ENCODE measurements at regions not wholly inside any gene's neighbourhood (a gene's known extent, or its start where the extent isn't known, plus 50 kb on each side); places are given as distances from the start of the nearest gene placed in this dataset.

DNA sequence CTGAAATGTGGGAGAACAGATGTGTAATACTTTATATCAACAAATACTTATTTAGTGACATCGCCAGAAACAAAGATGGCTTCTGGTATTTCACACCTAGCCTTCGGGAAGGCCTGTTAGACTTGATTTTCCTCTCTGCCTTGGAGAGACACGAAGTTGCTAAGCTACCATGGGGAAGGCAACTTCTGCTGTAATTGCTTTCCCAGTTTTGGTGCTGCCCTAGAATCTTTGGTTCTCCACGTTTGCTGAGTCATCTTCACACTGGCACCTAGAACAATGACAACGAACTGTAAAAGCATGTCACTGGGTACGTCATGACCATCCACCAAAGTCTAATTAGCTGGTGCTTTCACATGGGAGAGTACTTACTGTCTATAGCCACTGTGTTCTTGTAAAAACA is 58.7 kb upstream of the ACTR3 start:
- H4K8ac ChIP-seq (ENCODE audit: low read depth, low read length), result no peak overlapping the region
- no peak overlapping the region for H4K12ac ChIP-seq (ENCODE audit: low read depth, low read length)
- H3K23ac ChIP-seq (ENCODE audit: low read length), result no peak overlapping the region
- H2AFZ ChIP-seq (ENCODE audit: insufficient read depth, low read length, poor library complexity), result peak overlapping the region; percentile 17
- H3K9me3 ChIP-seq (ENCODE audit: insufficient read depth, low read depth, low read length), result no peaks in the 10 kb centered on the region
- no peaks in the 10 kb centered on the region for H3K36me3 ChIP-seq (ENCODE audit: control insufficient read depth in 1 of 2, insufficient read depth in 2 of 2, low read length in 2 of 2)
- no peak overlapping the region for H4K91ac ChIP-seq (ENCODE audit: low read depth, low read length)
- no peak overlapping the region for H2AK5ac ChIP-seq (ENCODE audit: low read length)
- H3K18ac ChIP-seq (ENCODE audit: low read length), result no peak overlapping the region
- H3K4me2 ChIP-seq (ENCODE audit: low read length), result peak overlapping the region; percentile 15
- H3K79me1 ChIP-seq (ENCODE audit: low read length), result no peaks in the 10 kb centered on the region
- H3K79me2 ChIP-seq (ENCODE audit: control insufficient read depth, insufficient read depth, low read length, poor library complexity), result no peaks in the 10 kb centered on the region
- H3K14ac ChIP-seq (ENCODE audit: low read length), result no peak overlapping the region
- H3K27ac ChIP-seq (ENCODE audit: low read depth, low read length), result no peak overlapping the region
- H2BK5ac ChIP-seq (ENCODE audit: low read depth, low read length, poor library complexity), result no peak overlapping the region
- H2BK12ac ChIP-seq (ENCODE audit: low read length), result no peak overlapping the region
- no peak overlapping the region for H3K4me3 ChIP-seq (ENCODE audit: low read depth, low read length)
- H3K9ac ChIP-seq (ENCODE audit: low read length), result no peak overlapping the region
- WGBS (ENCODE audit: extremely low coverage, insufficient coverage, insufficient read length), result no CpG with 5 or more reads among the region's 6 CpGs
- no peak overlapping the region for H3K4ac ChIP-seq (ENCODE audit: low read depth, low read length)
- peak overlapping the region; percentile 1 for H2BK120ac ChIP-seq (ENCODE audit: insufficient read depth, low read length, poor library complexity)
- DNase-seq, result peak; percentile 97 to 99
- peaks cover 4 to 5% of the 10 kb centered on the region in 2 experiments for H3K4me1 ChIP-seq (ENCODE audit: control insufficient read depth in 1 of 2, insufficient read depth in 2 of 2, low read length in 2 of 2)
- H3K27me3 ChIP-seq (ENCODE audit: insufficient read depth, low read length), result no peaks in the 10 kb centered on the region

- H2BK12ac ChIP-seq (ENCODE audit: low read length), result no peak overlapping the region
- H3K4me3 ChIP-seq (ENCODE audit: low read depth, low read length), result no peak overlapping the region
- DNase-seq, result no peak
- H3K9ac ChIP-seq (ENCODE audit: low read length), result no peak overlapping the region
- no peak overlapping the region for H3K27ac ChIP-seq (ENCODE audit: low read depth, low read length)
- H2BK5ac ChIP-seq (ENCODE audit: low read depth, low read length, poor library complexity), result no peak overlapping the region
- H3K79me2 ChIP-seq (ENCODE audit: control insufficient read depth, insufficient read depth, low read length, poor library complexity), result no peaks in the 10 kb centered on the region
- H3K9me3 ChIP-seq (ENCODE audit: insufficient read depth, low read depth, low read length), result no peaks in the 10 kb centered on the region
- no peak overlapping the region for H3K23ac ChIP-seq (ENCODE audit: low read length)
- no peaks in the 10 kb centered on the region for H3K27me3 ChIP-seq (ENCODE audit: insufficient read depth, low read length)
- no peak overlapping the region for H2AFZ ChIP-seq (ENCODE audit: insufficient read depth, low read length, poor library complexity)
- H3K4me1 ChIP-seq (ENCODE audit: control insufficient read depth in 1 of 2, insufficient read depth in 2 of 2, low read length in 2 of 2), result peaks cover 4 to 5% of the 10 kb centered on the region in 2 experiments
- H4K8ac ChIP-seq (ENCODE audit: low read depth, low read length), result no peak overlapping the region
- no peak overlapping the region for H2AK5ac ChIP-seq (ENCODE audit: low read length)
- no peak overlapping the region for H3K18ac ChIP-seq (ENCODE audit: low read length)
- WGBS (ENCODE audit: extremely low coverage, insufficient coverage, insufficient read length), result no CpG with 5 or more reads among the region's 5 CpGs
- H3K4ac ChIP-seq (ENCODE audit: low read depth, low read length), result no peak overlapping the region
- no peaks in the 10 kb centered on the region for H3K79me1 ChIP-seq (ENCODE audit: low read length)
- H3K4me2 ChIP-seq (ENCODE audit: low read length), result no peak overlapping the region
- H4K91ac ChIP-seq (ENCODE audit: low read depth, low read length), result no peak overlapping the region
- no peak overlapping the region for H2BK120ac ChIP-seq (ENCODE audit: insufficient read depth, low read length, poor library complexity)
- H3K14ac ChIP-seq (ENCODE audit: low read length), result no peak overlapping the region
- no peaks in the 10 kb centered on the region for H3K36me3 ChIP-seq (ENCODE audit: control insufficient read depth in 1 of 2, insufficient read depth in 2 of 2, low read length in 2 of 2)
- no peak overlapping the region for H4K12ac ChIP-seq (ENCODE audit: low read depth, low read length)
These were observed 60.1 kb upstream of the ACTR3 start for GRCh38 chr2:113829761-113830160.

DNA sequence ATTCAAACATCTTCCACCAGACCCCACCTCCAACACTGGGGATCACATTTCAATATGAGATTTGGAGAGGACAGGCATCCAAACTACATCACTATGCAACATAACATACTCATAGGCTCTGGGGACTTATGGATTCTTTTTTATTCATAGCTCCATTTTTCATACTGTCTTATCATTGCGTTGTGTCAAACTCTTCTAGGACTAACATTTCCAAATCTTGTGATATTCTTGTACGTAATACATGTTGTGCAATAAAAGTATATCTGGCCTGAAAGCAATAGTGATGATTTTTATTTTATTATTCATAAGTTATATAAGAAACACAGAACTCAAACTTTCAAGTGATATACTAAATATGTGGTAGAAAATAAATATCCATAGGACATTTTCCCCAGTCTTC is 60.6 kb upstream of the ACTR3 start:
- no peaks in the 10 kb centered on the region for H3K79me1 ChIP-seq (ENCODE audit: low read length)
- no peak overlapping the region for H3K18ac ChIP-seq (ENCODE audit: low read length)
- no peak overlapping the region for H2BK5ac ChIP-seq (ENCODE audit: low read depth, low read length, poor library complexity)
- no peak overlapping the region for H2BK120ac ChIP-seq (ENCODE audit: insufficient read depth, low read length, poor library complexity)
- H3K79me2 ChIP-seq (ENCODE audit: control insufficient read depth, insufficient read depth, low read length, poor library complexity), result no peaks in the 10 kb centered on the region
- no CpG with 5 or more reads among the region's 2 CpGs for WGBS (ENCODE audit: extremely low coverage, insufficient coverage, insufficient read length)
- H4K12ac ChIP-seq (ENCODE audit: low read depth, low read length), result no peak overlapping the region
- H4K91ac ChIP-seq (ENCODE audit: low read depth, low read length), result no peak overlapping the region
- H3K4me1 ChIP-seq (ENCODE audit: control insufficient read depth in 1 of 2, insufficient read depth in 2 of 2, low read length in 2 of 2), result peaks cover 4 to 5% of the 10 kb centered on the region in 2 experiments
- H3K9ac ChIP-seq (ENCODE audit: low read length), result no peak overlapping the region
- DNase-seq, result no peak
- no peak overlapping the region for H3K27ac ChIP-seq (ENCODE audit: low read depth, low read length)
- H4K8ac ChIP-seq (ENCODE audit: low read depth, low read length), result no peak overlapping the region
- no peak overlapping the region for H2AK5ac ChIP-seq (ENCODE audit: low read length)
- H3K4me2 ChIP-seq (ENCODE audit: low read length), result no peak overlapping the region
- H2AFZ ChIP-seq (ENCODE audit: insufficient read depth, low read length, poor library complexity), result no peak overlapping the region
- H2BK12ac ChIP-seq (ENCODE audit: low read length), result no peak overlapping the region
- H3K23ac ChIP-seq (ENCODE audit: low read length), result no peak overlapping the region
- H3K4me3 ChIP-seq (ENCODE audit: low read depth, low read length), result no peak overlapping the region
- H3K36me3 ChIP-seq (ENCODE audit: control insufficient read depth in 1 of 2, insufficient read depth in 2 of 2, low read length in 2 of 2), result no peaks in the 10 kb centered on the region
- no peak overlapping the region for H3K4ac ChIP-seq (ENCODE audit: low read depth, low read length)
- no peaks in the 10 kb centered on the region for H3K27me3 ChIP-seq (ENCODE audit: insufficient read depth, low read length)
- no peak overlapping the region for H3K14ac ChIP-seq (ENCODE audit: low read length)
- no peaks in the 10 kb centered on the region for H3K9me3 ChIP-seq (ENCODE audit: insufficient read depth, low read depth, low read length)

DNA sequence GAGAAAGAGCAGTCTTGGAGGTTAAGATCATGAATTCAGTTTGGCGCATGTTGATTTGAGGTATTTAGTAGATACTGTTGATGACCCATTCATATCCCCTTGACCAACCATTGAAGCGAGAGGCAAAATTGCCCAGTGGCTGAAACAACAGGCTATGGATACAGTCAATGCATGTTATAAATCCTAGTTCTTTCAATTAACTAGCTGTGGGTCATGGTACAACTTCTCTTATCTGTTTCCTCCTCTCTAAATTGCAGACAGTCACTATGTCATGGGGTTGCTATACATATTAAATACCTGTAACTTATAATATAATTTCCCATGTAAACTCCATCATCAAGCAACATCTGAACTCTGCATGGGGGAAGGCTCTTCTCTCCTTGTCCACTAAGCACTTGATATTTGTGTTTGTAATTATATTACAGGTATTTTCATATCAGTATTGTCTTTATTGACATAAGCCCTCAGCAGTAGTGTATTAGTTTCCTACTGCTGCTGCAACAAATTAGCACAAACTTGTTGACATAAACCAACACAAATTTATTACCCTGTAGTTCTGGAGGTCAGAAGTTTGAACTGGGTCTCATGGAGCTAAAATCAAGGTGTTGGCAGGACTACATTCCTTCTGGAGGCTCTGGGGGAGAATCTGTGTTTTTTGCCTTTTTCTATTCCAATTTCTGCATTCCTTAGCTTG is 61.7 kb upstream of the ACTR3 start:
- no peak overlapping the region for H2BK12ac ChIP-seq (ENCODE audit: low read length)
- H3K14ac ChIP-seq (ENCODE audit: low read length), result no peak overlapping the region
- no peak overlapping the region for H3K27ac ChIP-seq (ENCODE audit: low read depth, low read length)
- H2AFZ ChIP-seq (ENCODE audit: insufficient read depth, low read length, poor library complexity), result no peak overlapping the region
- no CpG with 5 or more reads among the region's 2 CpGs for WGBS (ENCODE audit: extremely low coverage, insufficient coverage, insufficient read length)
- H3K4me1 ChIP-seq (ENCODE audit: control insufficient read depth in 1 of 2, insufficient read depth in 2 of 2, low read length in 2 of 2), result peaks cover 3 to 4% of the 10 kb centered on the region in 2 experiments
- no peaks in the 10 kb centered on the region for H3K27me3 ChIP-seq (ENCODE audit: insufficient read depth, low read length)
- H3K18ac ChIP-seq (ENCODE audit: low read length), result no peak overlapping the region
- no peak overlapping the region for H2BK120ac ChIP-seq (ENCODE audit: insufficient read depth, low read length, poor library complexity)
- H4K8ac ChIP-seq (ENCODE audit: low read depth, low read length), result no peak overlapping the region
- no peak overlapping the region for H4K12ac ChIP-seq (ENCODE audit: low read depth, low read length)
- no peaks in the 10 kb centered on the region for H3K9me3 ChIP-seq (ENCODE audit: insufficient read depth, low read depth, low read length)
- H3K4me3 ChIP-seq (ENCODE audit: low read depth, low read length), result no peak overlapping the region
- H3K23ac ChIP-seq (ENCODE audit: low read length), result no peak overlapping the region
- H3K79me1 ChIP-seq (ENCODE audit: low read length), result no peaks in the 10 kb centered on the region
- no peak overlapping the region for H3K4ac ChIP-seq (ENCODE audit: low read depth, low read length)
- H2AK5ac ChIP-seq (ENCODE audit: low read length), result no peak overlapping the region
- H3K4me2 ChIP-seq (ENCODE audit: low read length), result no peak overlapping the region
- no peak for DNase-seq
- no peak overlapping the region for H4K91ac ChIP-seq (ENCODE audit: low read depth, low read length)
- no peak overlapping the region for H2BK5ac ChIP-seq (ENCODE audit: low read depth, low read length, poor library complexity)
- H3K79me2 ChIP-seq (ENCODE audit: control insufficient read depth, insufficient read depth, low read length, poor library complexity), result no peaks in the 10 kb centered on the region
- no peak overlapping the region for H3K9ac ChIP-seq (ENCODE audit: low read length)
- H3K36me3 ChIP-seq (ENCODE audit: control insufficient read depth in 1 of 2, insufficient read depth in 2 of 2, low read length in 2 of 2), result no peaks in the 10 kb centered on the region

Measured in trophoblast cell (in vitro differentiated cells and primary cell).